TTC549 (cell line): ENCODE measurements at regions not wholly inside any gene's neighbourhood (a gene's known extent, or its start where the extent isn't known, plus 50 kb on each side); places are given as distances from the start of the nearest gene placed in this dataset.

Source experiments
- FAIRE-seq: peaks from 2 replicates; lab custom pipeline; 2012; peaks lifted over from hg19 to GRCh38; lab: Jason Lieb, UNC

DNA sequence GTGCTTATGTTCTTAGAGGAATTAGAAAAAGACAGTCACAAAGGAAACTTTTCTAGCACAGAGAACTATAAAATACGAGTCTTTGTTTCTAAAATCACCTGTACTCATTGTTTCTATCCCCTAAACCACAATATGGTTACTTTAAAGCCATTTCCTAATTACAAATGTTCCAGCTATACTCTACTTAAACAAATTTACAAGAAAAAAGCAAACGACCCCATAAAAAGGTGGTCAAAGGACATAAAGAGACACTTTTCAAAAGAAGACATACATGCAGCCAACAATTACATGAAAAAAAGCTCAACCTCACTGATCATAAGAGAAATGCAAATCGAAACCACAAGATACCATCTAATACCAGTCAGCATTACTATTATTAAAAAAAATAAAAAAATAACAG is 447.3 kb downstream of the RAB28 start:
- FAIRE-seq = no peak

DNA sequence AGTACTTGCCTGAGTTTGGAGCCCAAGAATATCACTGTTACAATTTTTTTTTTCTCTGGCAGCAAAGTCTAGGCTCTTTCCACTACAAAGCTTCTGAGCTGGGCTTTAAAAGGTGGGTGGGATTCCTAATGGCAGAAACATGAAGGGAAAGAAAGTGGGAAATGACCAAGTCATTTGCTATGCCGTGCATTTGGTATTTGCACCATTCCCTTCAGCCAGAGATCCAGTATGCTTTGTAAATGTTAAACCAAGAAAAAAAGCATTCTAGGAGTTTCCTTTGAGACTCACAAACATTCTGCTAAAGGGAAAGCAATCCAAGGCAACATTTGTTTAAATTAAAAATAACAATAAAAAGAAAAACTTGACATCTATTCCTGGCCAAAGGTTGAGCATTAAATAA is 451.2 kb downstream of the RAB28 start:
- FAIRE-seq = no peak

DNA sequence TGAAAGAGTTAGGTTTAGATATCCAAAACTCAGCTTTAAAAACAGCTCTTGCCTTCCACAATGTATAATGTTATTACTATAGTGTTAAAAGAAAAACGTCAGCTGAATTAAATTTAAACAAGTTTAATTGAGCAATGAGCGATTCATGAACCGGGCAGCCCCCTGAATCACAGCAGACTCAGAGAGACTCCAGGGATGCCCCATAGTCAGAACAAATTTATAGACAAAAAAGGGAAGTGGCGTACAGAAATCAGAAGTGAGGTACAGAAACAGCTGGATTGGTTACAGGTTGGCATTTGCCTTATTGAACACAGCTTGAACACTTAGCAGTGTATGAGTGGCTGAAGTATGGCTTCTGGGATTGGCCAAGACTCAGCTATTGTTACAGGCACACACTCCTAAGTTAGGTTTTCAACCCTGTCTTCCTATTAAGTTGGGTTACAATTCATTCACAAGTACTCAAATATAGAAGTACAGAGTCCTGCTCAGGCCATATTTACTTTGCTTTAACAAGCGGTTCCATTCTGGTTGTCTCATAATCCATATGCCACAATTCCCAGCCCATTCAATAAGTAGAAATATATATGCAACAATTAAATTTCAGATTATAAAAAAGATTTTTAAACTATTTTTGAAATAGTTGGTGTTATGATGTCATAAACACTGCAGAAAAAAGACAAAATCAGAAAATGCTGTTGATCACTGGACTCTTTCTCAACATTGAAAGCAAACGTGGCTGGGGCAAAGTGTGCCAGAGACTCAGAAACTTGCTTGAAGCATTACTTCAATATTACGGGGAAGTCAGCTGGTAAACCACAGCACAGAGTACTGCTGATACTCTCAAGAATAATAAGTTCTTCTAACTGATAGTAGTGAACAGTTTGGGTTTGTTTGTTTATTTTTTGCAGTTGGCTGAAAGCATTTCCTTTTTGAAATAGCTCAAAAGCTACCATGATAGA is 459.7 kb downstream of the RAB28 start:
- no peak for FAIRE-seq

DNA sequence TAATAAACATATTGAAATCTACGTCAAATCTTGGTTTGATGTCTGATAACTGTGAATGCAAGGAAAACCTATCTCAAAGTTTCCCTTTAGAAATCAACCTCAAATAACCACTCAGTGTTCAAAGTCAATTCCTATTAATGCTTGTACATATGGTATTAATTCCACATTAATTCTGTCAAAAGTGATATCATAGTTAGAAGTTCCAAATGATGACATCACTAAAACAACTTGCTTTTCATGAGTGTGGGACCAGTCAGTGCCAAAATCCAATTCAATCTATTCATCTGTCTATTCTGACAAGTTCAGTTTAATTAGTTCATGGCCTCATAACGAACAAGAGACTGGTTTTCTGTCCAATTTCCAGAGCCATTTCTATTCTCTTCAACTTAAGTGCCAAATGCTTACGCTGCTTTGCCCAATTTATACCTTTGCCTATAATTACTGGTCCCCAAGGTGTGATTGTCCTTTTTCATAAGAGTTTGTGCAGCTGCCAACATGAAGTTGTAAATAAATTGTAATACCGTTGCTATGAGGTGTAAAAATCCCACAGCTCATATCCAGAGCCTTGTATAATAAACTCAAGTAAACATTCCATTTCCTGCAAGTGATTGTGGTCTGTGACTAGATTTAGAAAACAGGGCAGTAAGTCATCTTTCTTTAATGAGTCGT is 476.2 kb downstream of the RAB28 start:
- FAIRE-seq = no peak

DNA sequence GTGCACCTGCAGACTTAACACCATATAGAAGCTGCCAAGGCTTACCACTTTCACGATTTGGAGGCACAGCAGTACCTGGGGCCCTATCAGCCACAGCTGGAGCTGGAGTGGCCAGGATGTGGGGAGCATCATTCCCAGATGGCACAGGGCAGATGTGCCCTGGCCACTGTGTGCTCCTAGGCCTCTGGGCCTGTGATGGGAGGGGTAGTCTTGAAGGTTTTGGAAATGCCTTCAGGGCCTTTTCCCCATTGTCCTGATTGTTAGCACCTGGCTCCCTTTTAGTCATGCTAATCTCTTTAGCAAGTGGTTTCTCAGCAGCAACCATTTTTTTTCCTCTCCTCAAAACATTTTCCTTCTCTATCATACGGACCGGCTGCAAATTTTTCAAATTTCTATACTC is 490.2 kb downstream of the RAB28 start:
- FAIRE-seq = no peak

DNA sequence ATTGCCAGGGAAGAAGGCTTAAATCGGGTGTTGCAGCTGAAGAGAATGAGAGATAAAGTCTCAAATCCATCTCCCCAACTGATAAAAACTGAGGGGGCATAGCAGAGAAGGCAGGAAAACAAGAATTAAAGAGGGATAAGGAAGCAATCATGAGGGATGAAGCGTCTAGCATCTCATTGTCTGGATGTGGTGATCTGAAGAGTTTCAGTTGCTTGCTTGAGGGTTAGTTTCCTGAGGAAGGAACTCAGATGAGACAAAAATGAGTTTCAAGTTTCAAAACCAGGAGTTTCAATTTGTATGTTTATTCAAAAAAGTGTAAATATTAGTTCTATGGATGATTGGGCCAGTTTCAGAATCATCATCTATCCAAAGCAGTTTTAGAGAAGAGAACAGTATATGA is 496.9 kb downstream of the RAB28 start:
- FAIRE-seq = no peak

DNA sequence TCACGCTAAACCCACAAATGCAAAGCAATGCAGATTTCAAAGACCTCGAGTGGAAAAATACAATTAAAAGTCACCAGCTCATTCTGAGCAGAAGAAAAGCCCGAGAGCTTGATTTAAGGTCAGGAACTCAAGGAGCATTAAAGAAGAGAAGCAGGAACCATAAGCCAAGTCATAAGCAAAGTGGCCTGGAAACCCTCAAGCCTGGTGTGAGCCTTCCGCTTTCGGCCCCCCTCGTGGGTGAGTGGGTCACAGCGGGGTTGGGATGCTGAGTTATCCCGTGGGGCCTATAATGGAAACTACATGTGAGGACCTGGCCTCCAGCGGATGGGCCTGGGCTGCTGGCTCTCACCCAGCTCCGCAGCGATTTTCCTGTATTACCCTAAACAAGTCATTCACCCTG is 504.3 kb downstream of the RAB28 start:
- no peak for FAIRE-seq

DNA sequence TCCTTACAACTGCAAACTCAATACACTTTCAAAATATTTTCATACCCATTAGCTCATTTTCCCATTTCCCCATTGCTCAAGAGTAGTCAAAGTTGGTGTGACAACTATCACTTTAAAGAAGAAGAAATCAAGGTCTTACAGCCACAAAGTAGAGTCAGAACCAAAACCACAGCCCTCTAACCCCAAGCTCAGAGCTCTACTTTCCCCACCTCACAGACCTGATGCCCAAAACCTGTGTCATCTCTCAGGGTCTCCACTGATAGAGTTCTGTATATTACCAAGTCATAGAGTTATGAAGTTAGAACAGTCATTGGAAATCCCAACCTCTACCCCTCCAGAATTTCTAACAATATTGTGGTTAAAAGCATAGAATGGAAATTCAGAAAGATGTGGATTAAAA is 505.8 kb downstream of the RAB28 start:
- no peak for FAIRE-seq

DNA sequence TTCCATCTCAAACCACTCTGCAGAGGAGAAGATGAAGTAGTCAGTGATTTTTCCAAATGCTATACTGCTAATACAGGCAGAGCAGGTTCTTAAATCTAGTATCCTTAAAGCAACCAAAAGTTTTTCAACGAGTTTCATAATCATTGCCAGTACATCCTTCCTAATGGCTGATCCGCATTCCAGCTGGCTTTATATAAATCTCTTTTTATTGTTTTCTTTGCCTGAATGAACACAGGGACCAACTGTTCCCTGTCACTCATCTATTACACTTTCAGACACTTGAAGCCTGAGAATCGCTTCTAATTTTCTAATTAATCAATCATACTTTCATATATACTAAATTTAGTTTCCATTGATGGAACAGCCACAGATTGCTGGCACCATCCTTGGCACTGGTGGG is 508.6 kb downstream of the RAB28 start:
- no peak for FAIRE-seq

DNA sequence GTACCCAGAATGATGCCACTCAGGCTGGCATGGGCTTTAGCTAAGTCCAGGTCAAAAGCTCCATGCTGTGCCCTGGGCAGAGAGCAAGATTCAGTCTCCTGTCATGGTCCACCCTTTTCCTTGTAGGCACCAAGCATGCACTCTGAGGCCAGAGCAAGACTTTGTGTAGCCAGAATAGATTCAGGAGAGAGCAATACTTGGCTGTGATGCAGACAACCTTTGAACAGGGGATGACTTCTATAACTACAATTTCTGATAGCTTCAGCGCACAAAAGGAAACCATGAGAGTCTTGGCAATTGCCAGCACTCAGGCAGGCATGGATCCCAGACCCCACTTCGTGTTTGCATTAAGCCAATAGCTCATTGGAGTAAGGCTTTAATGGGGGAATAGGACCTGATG is 510.6 kb downstream of the RAB28 start:
- no peak for FAIRE-seq

DNA sequence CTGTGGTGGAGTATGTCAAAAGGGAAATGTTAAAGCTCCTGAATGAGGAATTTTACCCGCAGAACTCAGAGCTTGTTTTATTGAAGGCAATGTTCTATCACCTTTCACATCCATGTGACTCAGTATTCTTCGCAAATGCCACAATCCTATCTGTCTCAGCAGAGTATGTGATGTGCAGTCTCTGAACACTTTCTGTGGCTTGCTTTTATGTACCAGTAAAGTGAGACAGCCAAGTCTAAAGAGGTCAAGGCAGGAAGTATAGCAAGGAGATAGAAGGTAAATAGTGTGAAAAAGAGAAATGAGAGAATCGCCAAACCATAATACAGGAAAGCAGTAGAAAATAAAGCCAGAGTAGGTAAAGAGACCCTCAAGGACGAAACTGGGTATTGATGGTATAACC is 515.8 kb downstream of the RAB28 start:
- no peak for FAIRE-seq

DNA sequence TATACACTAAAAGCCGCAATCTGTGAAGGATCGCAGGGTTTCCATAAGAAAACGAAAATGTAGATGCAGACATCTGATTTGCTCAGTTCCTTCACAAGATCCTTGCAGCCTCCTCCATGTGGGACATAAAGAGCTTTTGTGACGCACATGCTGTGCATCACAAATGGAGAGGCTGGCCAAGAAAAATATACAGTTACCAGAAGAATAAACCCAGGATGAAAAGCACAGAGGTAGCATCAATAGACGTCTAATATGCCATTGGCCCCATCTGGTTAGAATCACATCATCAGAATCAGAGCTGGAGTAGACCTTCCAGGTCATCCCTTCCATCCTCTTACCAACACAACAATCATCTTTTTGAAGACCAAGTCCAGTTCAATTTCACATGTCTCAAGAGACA is 517.4 kb downstream of the RAB28 start:
- no peak for FAIRE-seq

DNA sequence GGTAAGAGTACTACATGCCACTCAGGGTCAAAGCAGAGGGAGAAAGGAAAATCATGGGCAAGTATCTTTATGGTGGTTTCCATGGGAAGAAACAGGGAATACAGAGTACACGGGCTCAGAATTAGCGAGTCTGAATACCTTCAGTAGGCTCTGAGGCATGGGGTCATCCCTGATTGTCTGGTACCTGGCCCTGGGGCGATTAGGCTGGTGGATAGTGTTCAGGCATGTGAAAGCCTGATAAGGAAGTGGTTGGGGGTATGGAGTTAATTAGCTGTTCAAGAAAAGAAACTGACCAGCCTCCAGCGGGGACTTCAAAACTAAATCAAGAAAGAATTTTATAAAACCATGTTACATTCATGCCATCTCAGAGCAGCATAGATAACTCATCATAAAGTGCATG is 518.8 kb downstream of the RAB28 start:
- FAIRE-seq = no peak

DNA sequence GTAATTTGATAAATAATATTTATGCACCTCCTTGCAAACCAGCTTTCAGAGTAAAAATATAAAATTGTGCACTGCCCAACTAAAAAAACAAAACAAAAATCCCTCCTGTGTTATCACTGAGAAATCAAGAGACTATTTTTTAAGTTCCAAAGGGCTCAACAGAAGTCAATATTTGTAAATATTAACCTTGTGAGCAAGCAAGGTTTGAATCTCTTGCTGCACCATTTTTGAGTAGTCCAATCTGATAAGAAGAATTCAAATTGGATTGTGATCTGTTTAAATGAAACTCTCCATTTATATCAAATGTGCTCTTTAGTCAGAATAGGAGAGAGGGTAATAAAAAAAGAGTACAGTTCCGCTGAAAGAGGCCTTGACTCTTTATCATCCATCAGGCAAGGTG is 520.2 kb downstream of the RAB28 start:
- no peak for FAIRE-seq

DNA sequence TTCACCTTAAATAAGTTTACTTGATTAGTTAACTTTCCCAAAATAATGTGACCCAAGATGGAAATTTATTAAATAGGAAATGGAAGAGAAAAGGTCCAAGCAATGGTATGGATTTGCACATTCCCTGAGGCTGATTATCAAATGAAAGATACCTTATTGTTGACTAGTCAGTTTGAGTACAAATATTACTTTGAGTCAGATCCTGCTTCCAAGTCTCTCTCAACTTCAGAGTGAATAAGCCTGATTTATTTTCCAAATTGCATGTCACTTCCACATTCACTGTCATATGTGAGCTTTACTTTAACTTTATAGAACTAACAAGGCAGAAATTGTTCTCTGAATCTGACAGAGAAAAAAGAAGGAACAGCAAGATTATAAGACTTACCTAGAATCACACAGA is 520.8 kb downstream of the RAB28 start:
- FAIRE-seq = no peak

DNA sequence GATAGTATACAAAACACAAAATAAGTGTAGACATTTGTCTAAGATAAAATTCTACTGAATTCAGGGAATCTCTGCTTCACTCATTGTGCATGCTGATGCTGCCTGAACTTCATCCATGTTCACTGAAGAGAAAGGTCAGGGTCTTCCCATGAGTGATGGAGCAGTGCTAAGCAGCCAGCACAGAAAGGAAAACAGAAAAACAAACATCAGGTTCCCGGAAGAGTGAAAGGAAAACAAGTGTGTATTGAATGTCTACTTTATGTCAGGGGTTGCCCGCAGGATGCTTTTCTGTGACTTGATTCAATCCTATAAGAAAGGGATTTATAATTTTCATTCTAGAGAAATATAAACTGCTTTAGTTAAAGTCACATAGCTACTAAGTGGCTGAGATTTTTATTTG is 522.4 kb downstream of the RAB28 start:
- no peak for FAIRE-seq

DNA sequence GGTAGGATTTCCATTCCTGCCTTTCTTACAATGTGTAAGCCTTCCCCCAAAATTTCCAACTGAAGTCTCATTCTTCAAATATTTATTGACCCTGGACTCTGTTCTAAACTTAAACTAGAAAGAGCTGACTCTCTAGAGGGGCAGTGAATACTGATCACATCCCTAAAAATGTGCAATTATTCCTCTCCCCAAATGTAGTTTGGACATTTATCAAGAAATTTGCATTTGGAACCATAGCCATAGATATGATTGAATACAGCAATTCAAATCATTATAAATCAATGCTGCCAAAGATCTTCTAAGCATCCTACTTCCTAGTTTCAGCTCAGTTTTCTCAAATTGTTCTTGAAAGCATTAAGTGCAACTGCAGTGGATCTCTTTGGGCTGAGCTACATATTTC is 525.7 kb downstream of the RAB28 start:
- no peak for FAIRE-seq

DNA sequence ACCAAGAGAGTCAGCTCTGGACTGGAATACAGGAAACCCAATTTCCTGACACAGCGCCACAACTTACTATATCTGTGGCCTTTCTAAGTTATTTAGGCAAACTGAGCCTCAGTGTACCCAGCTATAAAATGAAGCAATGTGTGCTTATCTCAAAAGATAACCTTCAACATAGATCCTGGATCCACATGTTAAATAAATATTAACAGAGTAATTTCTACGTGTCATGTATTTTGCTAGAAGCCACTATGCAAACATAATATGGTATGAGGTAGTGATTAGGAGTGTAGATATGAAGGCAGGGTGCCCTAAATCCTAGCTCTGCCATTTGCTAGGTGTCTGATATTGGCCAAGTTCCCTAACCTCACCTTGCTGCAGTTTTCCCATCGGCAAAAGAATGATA is 527.0 kb downstream of the RAB28 start:
- FAIRE-seq = no peak

DNA sequence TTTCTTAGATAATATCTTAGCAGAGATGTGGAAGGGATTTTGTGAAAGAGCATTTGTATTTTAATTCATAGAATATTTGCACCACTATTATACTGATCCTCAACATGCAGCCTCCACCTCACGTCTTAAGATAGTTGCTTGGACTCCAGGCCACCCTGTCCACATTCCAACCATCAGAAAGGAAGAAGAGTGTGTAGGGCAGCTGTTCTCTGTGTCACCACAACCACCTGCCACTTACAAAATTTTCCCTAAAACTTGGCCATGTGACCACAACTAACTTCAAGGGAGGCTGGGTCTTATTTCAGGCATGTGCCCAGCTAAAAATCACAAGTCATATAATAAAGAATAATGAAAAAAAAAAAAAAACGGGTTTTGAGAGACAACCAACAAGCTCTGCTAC is 528.1 kb downstream of the RAB28 start:
- no peak for FAIRE-seq

DNA sequence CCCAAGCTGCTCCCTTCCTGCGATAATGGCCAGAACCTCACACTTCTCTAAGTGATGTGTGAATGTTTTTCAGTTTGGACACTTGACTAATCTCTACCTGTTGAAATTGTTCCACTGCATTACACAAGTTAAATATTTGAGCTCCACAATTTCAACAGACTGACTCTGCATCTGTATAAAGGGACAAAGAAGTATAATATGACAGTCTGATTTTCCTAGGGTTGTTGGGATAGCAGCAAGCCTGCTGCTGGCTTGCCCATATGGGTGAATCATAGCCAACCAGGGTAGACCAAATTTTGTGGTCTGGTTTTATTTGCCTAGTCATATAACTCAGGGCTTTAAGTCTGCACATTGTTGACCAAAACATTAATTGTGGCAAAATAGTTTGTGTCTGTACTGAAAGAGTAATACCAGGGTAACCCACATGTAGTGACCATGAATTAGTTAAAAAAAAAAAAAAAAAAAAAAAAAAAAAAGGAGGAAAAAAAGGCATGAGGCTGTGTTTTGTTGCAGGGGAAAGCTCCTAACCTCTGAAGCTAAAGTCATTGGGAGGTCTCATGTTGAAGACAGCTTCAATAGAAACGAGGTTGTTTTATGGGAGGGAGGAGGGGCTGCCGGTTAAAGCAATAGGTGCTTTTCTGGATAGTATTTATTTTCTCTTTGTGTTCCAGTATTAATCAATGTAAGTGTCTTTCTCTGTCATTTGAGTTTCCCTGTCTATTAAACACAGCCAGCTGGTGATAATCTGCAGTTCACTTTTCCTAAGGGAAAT is 534.2 kb downstream of the RAB28 start:
- no peak for FAIRE-seq

DNA sequence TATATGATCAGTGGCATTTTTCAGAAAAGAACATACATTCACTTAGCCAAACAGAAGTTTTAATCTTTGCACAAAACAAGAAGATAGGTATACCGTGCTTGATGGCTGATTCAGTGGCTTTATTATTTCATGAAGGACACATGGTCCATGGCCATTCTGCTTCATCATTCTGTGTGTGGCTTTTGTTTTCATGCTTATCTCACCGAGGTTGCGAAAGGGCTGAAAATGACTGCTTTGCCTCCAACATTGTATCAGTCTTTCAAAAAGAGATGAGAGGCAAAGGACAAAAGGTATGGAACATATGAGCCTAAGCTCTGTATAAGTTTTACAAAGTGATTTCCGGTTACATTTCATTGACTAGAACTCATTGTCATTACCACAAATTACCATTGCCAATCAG is 541.1 kb downstream of the RAB28 start:
- no peak for FAIRE-seq

DNA sequence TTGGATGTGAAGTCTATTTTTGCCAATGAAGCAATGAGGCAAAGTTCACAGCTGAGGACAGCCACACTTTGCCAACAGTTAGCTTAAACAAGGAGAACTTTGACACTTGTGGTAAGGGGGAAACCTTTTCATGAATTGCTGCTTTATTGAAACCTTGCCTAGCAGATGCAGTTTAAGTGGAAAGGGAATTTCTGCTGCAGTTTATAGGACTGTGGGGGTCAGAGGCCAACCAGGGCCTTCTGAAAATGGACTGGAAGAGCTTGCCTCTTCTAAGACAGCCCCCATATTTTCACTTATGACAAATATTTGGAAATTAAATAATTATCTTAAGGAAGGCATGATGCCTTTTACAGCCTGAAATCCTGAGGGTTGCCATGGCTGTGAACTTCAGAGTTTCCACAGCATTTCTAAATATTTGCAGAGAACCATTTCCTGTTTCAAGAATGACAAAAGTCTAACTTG is 550.3 kb downstream of the RAB28 start:
- FAIRE-seq = no peak

DNA sequence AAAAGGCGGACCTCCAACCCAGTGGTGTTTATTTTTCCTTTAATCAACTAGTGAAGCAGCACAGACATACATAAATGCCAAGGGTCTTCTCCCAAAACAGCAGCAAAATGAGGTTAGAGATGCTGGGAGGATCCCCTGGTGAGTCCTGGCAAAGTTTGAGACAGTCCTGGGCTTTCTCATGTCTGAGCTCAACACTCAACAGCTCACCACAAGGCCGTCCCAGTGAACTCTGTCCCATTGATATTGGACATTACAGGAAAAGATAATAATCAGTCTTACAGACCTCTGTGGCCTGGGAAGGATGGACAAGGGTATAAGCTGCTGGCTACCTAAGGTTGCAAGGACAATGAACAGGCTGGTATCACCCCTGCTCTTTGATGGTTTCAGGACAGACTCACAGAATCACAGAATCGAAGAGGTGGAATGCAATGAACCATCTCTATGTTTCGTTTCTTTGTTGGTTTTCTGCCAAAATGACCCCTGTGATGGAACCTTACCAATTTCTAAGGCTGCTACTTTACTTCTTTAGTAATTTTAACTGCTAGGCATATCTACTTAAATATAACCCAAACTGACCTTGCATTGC is 551.8 kb downstream of the RAB28 start:
- FAIRE-seq = no peak
